ENCODE measurements at regions not wholly inside any gene's neighbourhood (a gene's known extent, or its start where the extent isn't known, plus 50 kb on each side); places are given as distances from the start of the nearest gene placed in this dataset.

- H3K27me3 ChIP-seq (ENCODE audit: control insufficient read depth, insufficient read depth, low read length) = no peaks in the 10 kb centered on the region; the same call in 1 of the 2 replicates
- TF ChIP-seq CTCF (IDR thresholded peaks at IDR 0.05) = no peak
- no peak for TF ChIP-seq TCF7L2 (IDR thresholded peaks at IDR 0.05; ENCODE audit: low read depth, low read length)
- no peak for TF ChIP-seq SIN3A (IDR thresholded peaks at IDR 0.05; ENCODE audit: borderline replicate concordance, insufficient read depth, low read depth, low read length)
- TF ChIP-seq POLR2AphosphoS5 (IDR thresholded peaks at IDR 0.05; ENCODE audit: low read depth, low read length) = no peak
- TF ChIP-seq REST (IDR thresholded peaks at IDR 0.05; ENCODE audit: insufficient read depth in 1 of 2, low read depth in 2 of 2, low read length in 1 of 2) = no peak
- no peak for DNase-seq (ENCODE audit: low read depth, low spot score)
- CTCF ChIA-PET = no interaction called here
- no peak for ATAC-seq
- H3K27ac ChIP-seq (ENCODE audit: low read length) = no peak overlapping the region
- H3K36me3 ChIP-seq (ENCODE audit: control insufficient read depth, insufficient read depth, low read length) = no peaks in the 10 kb centered on the region
- H3K4me3 ChIP-seq (ENCODE audit: low read depth in 2 of 2, low read length in 2 of 2) = no peak overlapping the region
- no peaks in the 10 kb centered on the region for H3K9me3 ChIP-seq (ENCODE audit: control insufficient read depth, insufficient read depth, low read depth, low read length)
- in situ Hi-C loops (cut with HindIII; ENCODE audit: low pct_unique_long_range_greater_than_20kb, low sequenced_read_pairs) (no loop called here), intact Hi-C loops (cut with micrococcal nuclease; ENCODE audit: unreplicated experiment) (no loop called here)
- no peaks in the 10 kb centered on the region for H3K4me1 ChIP-seq (ENCODE audit: control insufficient read depth, insufficient read depth, low read length)
- POLR2A ChIA-PET = no interaction called here
- BruUV-seq (replicated peaks) = no TSS peak
Measured at GRCh38 chr2:65826567-65826966, 394.2 kb upstream of the SPRED2 start.

GRCh38 chr2:65823511-65823910, 391.1 kb upstream of the SPRED2 start:
- no peak overlapping the region for H3K4me3 ChIP-seq (ENCODE audit: low read depth in 2 of 2, low read length in 2 of 2)
- in situ Hi-C loops (cut with HindIII; ENCODE audit: low pct_unique_long_range_greater_than_20kb, low sequenced_read_pairs) = no loop called here

More at GRCh38 chr2:65823511-65823910, 391.1 kb upstream of the SPRED2 start:
- intact Hi-C loops (cut with micrococcal nuclease; ENCODE audit: unreplicated experiment) = no loop called here
- no peak for ATAC-seq
- no peak overlapping the region for H3K27ac ChIP-seq (ENCODE audit: low read length)
- ChIA-PET CTCF (no interaction called here), POLR2A (no interaction called here)
- H3K4me1 ChIP-seq (ENCODE audit: control insufficient read depth, insufficient read depth, low read length) = no peaks in the 10 kb centered on the region
- no TSS peak for BruUV-seq (replicated peaks)
- H3K36me3 ChIP-seq (ENCODE audit: control insufficient read depth, insufficient read depth, low read length) = no peaks in the 10 kb centered on the region
- H3K9me3 ChIP-seq (ENCODE audit: control insufficient read depth, insufficient read depth, low read depth, low read length) = no peaks in the 10 kb centered on the region
- no peak for DNase-seq (ENCODE audit: low read depth, low spot score)
- H3K27me3 ChIP-seq (ENCODE audit: control insufficient read depth, insufficient read depth, low read length) = no peaks in the 10 kb centered on the region; the same call in 1 of the 2 replicates
- TF ChIP-seq CTCF (IDR thresholded peaks at IDR 0.05) (no peak), REST (IDR thresholded peaks at IDR 0.05; ENCODE audit: insufficient read depth in 1 of 2, low read depth in 2 of 2, low read length in 1 of 2) (no peak), SIN3A (IDR thresholded peaks at IDR 0.05; ENCODE audit: borderline replicate concordance, insufficient read depth, low read depth, low read length) (no peak), POLR2AphosphoS5 (IDR thresholded peaks at IDR 0.05; ENCODE audit: low read depth, low read length) (no peak), TCF7L2 (IDR thresholded peaks at IDR 0.05; ENCODE audit: low read depth, low read length) (no peak)

Measured in Panc1 (cell line).